Endothelial cell of umbilical vein (primary cell): ENCODE measurements at regions not wholly inside any gene's neighbourhood (a gene's known extent, or its start where the extent isn't known, plus 50 kb on each side); places are given as distances from the start of the nearest gene placed in this dataset.
"Not testable (repeated sequence)": the region's sequence is repeated elsewhere in the genome, so short reads cannot be mapped to it uniquely, and the experiment has no call there.

Experiments
- BruUV-seq: library from RNA; stranded (reverse); fragments of 400-500 nt; replicated peaks from 2 replicates; lab custom pipeline; 2021; lab: Mats Ljungman, UMichigan
- CTCF ChIA-PET: fragments of 300-600, 350-600 bp; sonication (Branson Sonifier 250); formaldehyde crosslinking; loops from one replicate; lab custom pipeline; 2021; ENCODE audit warnings: antibody characterized with exemption, inconsistent platforms; lab: Charles Lee
- POLR2A ChIA-PET: fragments of 300-600, 350-600 bp; sonication (Branson Sonifier 250); formaldehyde crosslinking; loops from one replicate; lab custom pipeline; 2021; ENCODE audit warnings: antibody characterized with exemption, inconsistent platforms; lab: Charles Lee
- DNase-seq: peaks from one replicate; pipeline ENCODE4 v3.0.0-alpha.2; 2011; ENCODE audit warnings: low read depth, low spot score
- FAIRE-seq: peaks from 2 replicates; lab custom pipeline; 2011; peaks lifted over from hg19 to GRCh38; lab: Jason Lieb, UNC
- H2AFZ ChIP-seq: 2 replicates; pipeline ENCODE4 v1.6.0; 2012; ENCODE audit warnings: low read depth, low read length, control low read depth, inconsistent platforms
- H3K27ac ChIP-seq: 2 replicates; pipeline ENCODE4 v1.5.1; 2011; ENCODE audit warnings: low read depth, mild to moderate bottlenecking, control low read depth, low read length, moderate library complexity; ENCODE audit not compliant: insufficient read depth
- H3K27me3 ChIP-seq, 2 experiments: 2 replicates each; pipeline versions ENCODE4 v1.6.0 to v1.6.1; 2011; ENCODE audit warnings: low read length in 2 of 2, mixed read lengths in 1 of 2; ENCODE audit not compliant: control insufficient read depth in 2 of 2, insufficient read depth in 2 of 2
- H3K36me3 ChIP-seq, 2 experiments: 2 replicates in 1 of 2; 3 replicates in 1 of 2; pipeline ENCODE4 v1.5.1; 2011; ENCODE audit warnings: low read length in 2 of 2, mild to moderate bottlenecking in 1 of 2, moderate library complexity in 1 of 2; ENCODE audit not compliant: control insufficient read depth in 2 of 2, insufficient read depth in 2 of 2; ENCODE audit errors: extremely low read depth in 1 of 2
- H3K4me1 ChIP-seq: 3 replicates; pipeline ENCODE4 v1.5.1; 2011; ENCODE audit warnings: mild to moderate bottlenecking, low read length; ENCODE audit not compliant: control insufficient read depth, insufficient read depth; ENCODE audit errors: extremely low read depth
- H3K4me2 ChIP-seq: 2 replicates; pipeline ENCODE4 v1.6.1; 2011; ENCODE audit warnings: low read length, control low read depth, mixed read lengths; ENCODE audit not compliant: insufficient read depth
- H3K4me3 ChIP-seq, 3 experiments: fragments of 200-600 bp in 1 of 3; sonication (generic), shearing (Covaris generic) in 1 of 3; replicated peaks in 1 of 3; 2 replicates each; pipeline ENCODE4 v1.5.1; 2011 to 2016; ENCODE audit warnings: control low read depth in 3 of 3, low read length in 3 of 3, mild to moderate bottlenecking in 2 of 3, inconsistent platforms in 1 of 3, low read depth in 1 of 3, moderate library complexity in 1 of 3; ENCODE audit not compliant: insufficient read depth in 1 of 3
- H3K79me2 ChIP-seq: 2 replicates; pipeline ENCODE4 v1.6.0; 2012; ENCODE audit warnings: low read length, inconsistent platforms; ENCODE audit not compliant: control insufficient read depth, insufficient read depth
- H3K9ac ChIP-seq: replicated peaks from 2 replicates; pipeline ENCODE3; 2011; ENCODE audit warnings: low read length, control low read depth; ENCODE audit not compliant: insufficient read depth; ENCODE audit errors: extremely low read depth
- H3K9me1 ChIP-seq: replicated peaks from 3 replicates; pipeline ENCODE4 v1.6.0; 2011; ENCODE audit warnings: mild to moderate bottlenecking, low read length; ENCODE audit not compliant: control insufficient read depth, insufficient read depth; ENCODE audit errors: extremely low read depth
- H3K9me3 ChIP-seq: replicated peaks from 2 replicates; pipeline ENCODE4 v1.5.1; 2012; ENCODE audit warnings: low read length, inconsistent platforms; ENCODE audit not compliant: control insufficient read depth, insufficient read depth
- H4K20me1 ChIP-seq: replicated peaks from 2 replicates; pipeline ENCODE3; 2011; ENCODE audit warnings: mild to moderate bottlenecking, low read length; ENCODE audit not compliant: control insufficient read depth, insufficient read depth; ENCODE audit errors: extremely low read depth
- FOS ChIP-seq: IDR thresholded peaks from 2 replicates; pipeline ENCODE4 v1.6.1; 2011; ENCODE audit warnings: mild to moderate bottlenecking, low read length, moderate library complexity, borderline replicate concordance; ENCODE audit not compliant: insufficient read depth
- JUN ChIP-seq: IDR thresholded peaks from 2 replicates; pipeline ENCODE4 v1.6.1; 2011; ENCODE audit warnings: borderline replicate concordance, low read depth; ENCODE audit not compliant: insufficient read length, insufficient read depth
- MAX ChIP-seq: IDR thresholded peaks from 2 replicates; pipeline ENCODE4 v1.6.1; 2011; ENCODE audit not compliant: insufficient read depth, insufficient read length
- POLR2A ChIP-seq: IDR thresholded peaks from 2 replicates; pipeline ENCODE4 v1.6.1; 2012; ENCODE audit warnings: low read depth, mild to moderate bottlenecking, control low read depth, low read length
- POLR2AphosphoS5 ChIP-seq: IDR thresholded peaks from 2 replicates; pipeline ENCODE4 v1.6.1; 2012; ENCODE audit warnings: low read depth, mild to moderate bottlenecking, control low read depth, low read length, moderate library complexity; ENCODE audit not compliant: insufficient read depth
- dilution Hi-C: fragments of 300-500 bp; cut with MboI; formaldehyde crosslinking; loops from one replicate; pipeline ENCODE4 v1.15.0; 2019; ENCODE audit warnings: low sequenced_read_pairs; ENCODE audit not compliant: extremely low pct_ligation_motif_present
- intact Hi-C: fragments of 100-400 bp; cut with micrococcal nuclease; formaldehyde crosslinking; loops from one replicate; pipeline ENCODE4 v1.10.0; 2022

- Histone ChIP-seq H3K9ac (no peak overlapping the region), H3K27me3 (no peaks in the 10 kb centered on the region), H4K20me1 (no peaks in the 10 kb centered on the region), H3K79me2 (no peaks in the 10 kb centered on the region), H3K4me1 (no peaks in the 10 kb centered on the region), H2AFZ (no peak overlapping the region), H3K4me3 (no peak overlapping the region), H3K9me1 (no peaks in the 10 kb centered on the region), H3K36me3 (no peaks in the 10 kb centered on the region), H3K4me2 (no peak overlapping the region), H3K27ac (no peak overlapping the region), H3K9me3 (no peaks in the 10 kb centered on the region)
- intact Hi-C loops (no loop called here), dilution Hi-C loops (no loop called here)
- TF ChIP-seq POLR2A: no peak
- no peak for TF ChIP-seq MAX
- TF ChIP-seq JUN: no peak
- no peak for TF ChIP-seq POLR2AphosphoS5
- TF ChIP-seq FOS: no peak
- BruUV-seq: no TSS peak
- DNase-seq (no peak), FAIRE-seq (no peak)
- CTCF ChIA-PET: no interaction called here
- POLR2A ChIA-PET: no interaction called here
These were observed 306.9 kb downstream of the CPS1 start for GRCh38 chr2:210863283-210863682.

GRCh38 chr2:210871566-210871965 is 315.2 kb downstream of the CPS1 start:
- H3K4me2 ChIP-seq, H3K79me2 ChIP-seq, POLR2A ChIA-PET, H3K9ac ChIP-seq, intact Hi-C loops, H3K27ac ChIP-seq, H3K9me1 ChIP-seq, BruUV-seq, DNase-seq, H3K4me1 ChIP-seq, H3K9me3 ChIP-seq, H3K36me3 ChIP-seq, H3K27me3 ChIP-seq, CTCF ChIA-PET, H3K4me3 ChIP-seq, FAIRE-seq, H4K20me1 ChIP-seq, dilution Hi-C loops, H2AFZ ChIP-seq: not testable (repeated sequence)
